ENCODE measurements at regions not wholly inside any gene's neighbourhood (a gene's known extent, or its start where the extent isn't known, plus 50 kb on each side); places are given as distances from the start of the nearest gene placed in this dataset.
A peak's percentile ranks its signal among the peaks of the same experiment; 100 is the strongest.

GRCh38 chr2:172372436-172372835, 55.0 kb upstream of the ITGA6 start:
- DNase-seq, result peak; percentile 88

DNA sequence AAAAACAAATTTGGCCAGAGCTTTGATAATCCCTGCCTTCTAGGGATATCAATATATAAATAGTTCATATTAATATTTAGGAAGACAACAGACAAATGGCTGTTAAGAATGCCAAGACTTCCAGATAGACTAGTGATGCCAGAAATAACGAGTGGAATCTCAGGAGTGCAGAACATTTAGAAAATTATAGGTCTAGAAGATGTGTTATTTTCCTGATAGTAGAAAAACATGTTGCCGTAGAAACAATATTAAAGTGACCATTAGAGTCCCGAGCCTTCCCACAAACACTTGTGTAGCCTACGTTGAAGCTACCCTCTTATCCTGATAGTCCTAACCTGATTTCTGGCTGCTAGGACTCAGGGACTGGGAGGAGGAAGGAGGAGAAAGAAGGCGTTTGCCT, 54.3 kb upstream of the ITGA6 start:
- DNase-seq, result no peak

GRCh38 chr2:172373766-172374165, 53.6 kb upstream of the ITGA6 start:
- no peak for DNase-seq

DNA sequence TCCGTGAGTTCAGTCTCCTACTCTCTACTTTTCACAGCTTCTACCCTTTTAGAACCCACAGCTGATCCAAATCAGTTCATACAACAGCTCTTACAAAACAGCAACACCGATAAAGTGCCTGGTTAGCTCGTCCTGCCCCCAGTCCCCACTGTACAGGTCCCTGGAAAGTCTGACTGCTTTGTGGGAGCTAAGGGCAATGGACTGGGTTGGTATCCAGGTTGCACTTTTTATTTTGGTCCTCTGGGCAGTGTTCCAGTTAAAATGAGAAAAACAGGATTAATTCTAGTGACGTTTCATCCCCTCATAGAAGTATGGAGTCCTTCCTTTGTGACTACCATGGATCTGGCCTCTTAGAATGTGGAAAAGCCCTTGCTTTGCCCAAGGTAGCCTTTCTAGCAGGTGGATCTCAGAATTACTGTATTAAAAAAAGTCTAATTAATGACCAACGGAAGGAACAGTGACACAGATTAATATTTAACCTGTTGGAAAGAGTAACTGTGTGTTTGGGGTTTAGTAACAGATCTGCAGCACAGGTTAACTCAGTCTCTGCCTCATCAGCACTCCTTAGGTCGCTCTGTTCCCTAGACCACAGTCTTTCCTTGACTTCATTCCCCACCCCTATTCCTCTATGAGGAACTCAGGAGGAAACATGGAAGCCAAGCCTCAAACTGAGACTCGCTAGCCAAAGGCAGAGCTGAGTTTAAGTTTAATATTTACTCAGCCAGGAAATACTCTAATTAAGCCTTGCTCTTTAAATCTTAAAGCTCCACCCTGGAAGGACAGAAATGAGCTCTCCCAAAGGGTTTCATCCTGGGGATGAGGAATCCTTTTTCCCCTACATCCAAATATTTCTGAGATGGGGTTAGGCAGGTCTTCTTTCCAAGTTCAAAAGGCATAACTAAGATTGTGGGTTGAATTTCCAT, 52.8 kb upstream of the ITGA6 start:
- DNase-seq, result no peak

- DNase-seq, result no peak
These were observed 52.1 kb upstream of the ITGA6 start for GRCh38 chr2:172375251-172375650.

GRCh38 chr2:172376016-172376415, 51.4 kb upstream of the ITGA6 start:
- DNase-seq, result no peak

GRCh38 chr2:172376505-172377125, 50.8 kb upstream of the ITGA6 start:
- DNase-seq, result no peak

- DNase-seq, result no peak
These were observed 50.0 kb upstream of the ITGA6 start for GRCh38 chr2:172377408-172377807.
